COLO829 (cell line): ENCODE measurements at regions not wholly inside any gene's neighbourhood (a gene's known extent, or its start where the extent isn't known, plus 50 kb on each side); places are given as distances from the start of the nearest gene placed in this dataset.

Source experiments
- DNase-seq: peaks from one replicate; pipeline ENCODE4 v3.0.0; 2012; ENCODE audit warnings: low spot score

DNA sequence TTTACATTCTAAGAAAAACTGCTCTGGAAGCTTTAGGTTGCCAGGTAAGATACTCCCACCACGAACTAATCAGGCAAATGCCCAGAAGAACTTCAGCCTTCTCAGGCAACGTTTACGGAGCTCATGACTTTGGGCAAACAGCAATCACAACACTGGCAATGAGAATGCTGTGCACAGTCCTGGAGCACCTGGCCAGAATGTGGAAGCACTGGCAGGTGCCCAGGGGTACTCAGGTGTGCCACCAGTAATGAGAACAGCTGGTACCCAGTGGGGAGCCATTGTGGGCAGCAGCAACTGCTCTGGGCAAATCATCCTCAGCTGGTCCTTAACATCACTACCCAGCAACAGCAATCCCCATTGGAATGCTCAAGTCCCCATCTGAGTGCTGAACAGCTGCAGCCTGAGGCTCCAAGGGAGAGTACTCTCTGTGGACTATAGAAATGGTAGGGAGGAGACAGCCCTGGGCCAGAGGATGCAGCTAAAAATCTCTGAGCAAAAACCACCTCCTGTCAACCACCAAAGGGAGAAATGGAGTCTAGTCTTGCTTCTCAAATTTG is 210.0 kb downstream of the FOXO1 start:
- DNase-seq, result no peak

DNA sequence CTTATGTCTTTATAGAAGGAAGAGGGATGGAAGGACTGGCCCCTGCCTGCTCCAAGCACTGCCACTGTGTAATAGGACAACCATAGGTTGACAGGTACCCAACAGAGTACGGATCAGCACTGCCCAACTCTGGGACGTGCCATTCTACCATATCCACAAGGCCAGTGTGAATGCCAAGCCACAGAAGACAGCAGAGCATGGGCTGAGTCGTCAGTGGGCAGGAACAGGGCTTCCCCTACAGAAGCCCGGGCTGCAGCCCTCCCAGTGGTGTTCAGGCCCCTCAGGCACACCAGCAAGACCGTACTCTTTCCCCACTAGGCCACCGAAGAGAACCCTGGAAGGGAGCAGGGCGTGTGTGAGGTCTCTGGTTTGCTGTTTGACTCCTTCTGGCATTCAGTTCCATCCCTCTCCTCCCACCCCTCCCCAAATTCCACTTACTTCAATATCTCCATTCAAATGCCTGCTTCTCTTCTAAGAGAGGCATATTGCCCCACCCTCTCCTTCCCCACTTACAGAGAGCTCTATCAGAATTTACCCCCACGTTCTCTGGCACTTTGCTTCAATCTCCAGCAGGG is 209.4 kb downstream of the FOXO1 start:
- no peak for DNase-seq

DNA sequence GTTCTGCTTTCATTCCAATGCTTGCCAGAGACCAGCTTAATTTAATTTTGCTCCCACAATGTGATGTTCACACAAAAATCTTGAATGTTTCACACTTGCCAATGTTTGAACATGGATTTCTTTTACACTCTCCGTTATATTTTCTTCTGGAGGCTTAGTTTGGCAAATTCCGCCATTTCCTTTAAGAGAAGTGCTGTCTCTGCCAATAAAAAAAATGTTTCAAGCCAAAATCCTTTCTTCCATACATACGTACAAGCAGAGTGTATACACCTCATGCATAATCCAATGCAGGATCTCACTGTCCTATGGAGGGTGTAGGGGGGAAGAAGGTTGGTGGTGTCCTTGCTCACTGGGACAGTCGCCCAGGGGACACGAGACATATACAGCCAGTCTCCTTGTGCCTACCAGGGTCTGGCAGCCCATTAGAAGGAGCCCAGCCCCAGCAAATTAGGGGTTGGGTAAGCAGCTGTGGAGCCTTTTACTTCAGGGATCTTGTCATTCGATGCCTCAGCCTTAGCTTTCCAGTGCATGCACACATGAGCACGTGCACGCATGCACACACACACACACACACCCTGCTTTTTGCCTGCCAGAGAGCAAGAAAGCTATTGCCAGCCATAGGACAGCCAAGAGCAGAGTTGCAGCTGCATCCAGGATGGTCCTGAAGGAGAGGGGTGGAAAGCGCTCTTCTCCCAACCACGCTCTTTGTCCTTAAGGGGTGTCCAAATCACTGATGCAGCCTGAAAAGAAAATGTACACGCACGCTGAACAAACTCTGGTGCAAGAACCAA is 208.3 kb downstream of the FOXO1 start:
- no peak for DNase-seq

DNA sequence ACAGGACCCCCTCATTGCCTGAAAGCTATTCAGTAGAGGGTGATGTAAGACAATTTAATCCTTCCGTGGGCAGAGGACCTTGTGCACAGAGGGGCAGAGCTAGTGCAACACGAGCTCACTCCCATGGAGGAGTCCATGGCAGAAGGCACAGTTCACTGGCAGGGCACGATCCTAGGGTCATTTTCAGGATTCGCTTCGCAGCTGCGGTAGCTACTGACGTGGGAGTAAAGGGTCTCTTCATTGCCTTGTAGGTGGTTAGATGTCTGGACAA is 207.8 kb downstream of the FOXO1 start:
- DNase-seq, result no peak

DNA sequence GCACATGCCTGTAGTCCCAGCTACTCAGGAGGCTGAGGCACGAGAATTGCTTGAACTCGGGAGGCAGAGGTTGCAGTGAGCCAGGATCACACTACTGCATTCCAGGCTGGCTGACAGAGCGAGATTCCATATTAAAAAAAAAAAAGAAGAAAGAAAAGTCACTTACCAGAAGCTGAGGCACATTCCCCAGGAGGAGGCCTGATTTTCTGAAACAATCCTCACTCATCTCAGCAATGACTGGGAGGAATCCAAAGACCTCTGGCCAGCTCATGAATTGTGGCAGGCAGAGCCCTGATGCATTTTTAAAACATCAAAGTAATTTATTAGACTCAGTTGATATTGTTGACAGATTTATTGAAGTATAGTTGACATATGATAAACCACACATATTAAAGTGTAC is 206.3 kb downstream of the FOXO1 start:
- no peak for DNase-seq

DNA sequence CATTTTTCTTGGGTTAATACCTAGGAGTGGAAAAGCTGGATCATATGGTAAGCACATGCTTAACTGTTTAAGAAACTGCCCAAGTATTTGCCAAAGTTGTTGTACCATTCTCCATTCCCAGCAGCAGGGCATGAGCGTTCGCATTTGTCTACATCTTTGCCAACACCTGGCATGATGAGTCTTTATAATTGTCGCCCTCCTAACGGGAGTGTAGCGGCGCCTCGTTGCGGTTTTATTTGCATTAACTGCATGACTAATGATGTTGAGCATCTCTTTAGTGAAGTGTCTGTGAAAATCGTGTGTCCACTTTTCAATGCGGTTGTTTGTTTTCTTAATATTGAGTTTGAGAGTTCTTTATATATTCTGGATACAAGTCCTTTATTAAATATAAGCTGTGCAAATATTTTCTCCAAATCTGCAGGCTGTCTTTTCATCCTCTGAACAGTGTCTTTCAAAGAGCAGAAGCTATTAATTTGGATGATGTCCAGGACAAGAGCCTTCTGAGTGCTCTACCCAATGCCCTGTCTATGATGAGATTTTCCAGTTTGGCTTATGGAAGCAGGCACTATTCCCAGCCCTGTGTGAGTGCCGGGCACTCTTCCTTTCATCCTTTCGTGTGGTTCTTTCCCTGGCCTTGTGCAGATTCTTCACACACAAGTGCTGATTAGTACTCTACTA is 202.0 kb downstream of the FOXO1 start:
- DNase-seq, result no peak

DNA sequence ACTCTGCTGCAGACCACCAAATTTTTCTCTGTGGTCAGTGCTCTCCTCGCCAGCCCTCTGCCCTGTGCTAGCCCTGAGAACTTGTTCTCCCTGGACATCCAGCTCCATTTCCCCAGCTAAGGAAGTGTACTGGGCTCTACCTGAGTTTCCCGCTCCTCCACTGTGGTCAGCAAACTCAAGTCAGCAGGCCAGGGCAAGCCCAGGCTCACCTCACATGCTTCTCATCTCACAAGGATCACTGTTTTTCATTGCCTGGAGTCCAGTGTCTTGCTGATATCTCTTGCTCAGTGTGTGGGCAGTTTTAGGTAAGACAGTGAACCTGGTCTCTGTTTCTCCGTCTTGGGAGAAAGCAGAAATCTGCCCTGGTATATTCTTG is 201.4 kb downstream of the FOXO1 start:
- DNase-seq, result no peak

DNA sequence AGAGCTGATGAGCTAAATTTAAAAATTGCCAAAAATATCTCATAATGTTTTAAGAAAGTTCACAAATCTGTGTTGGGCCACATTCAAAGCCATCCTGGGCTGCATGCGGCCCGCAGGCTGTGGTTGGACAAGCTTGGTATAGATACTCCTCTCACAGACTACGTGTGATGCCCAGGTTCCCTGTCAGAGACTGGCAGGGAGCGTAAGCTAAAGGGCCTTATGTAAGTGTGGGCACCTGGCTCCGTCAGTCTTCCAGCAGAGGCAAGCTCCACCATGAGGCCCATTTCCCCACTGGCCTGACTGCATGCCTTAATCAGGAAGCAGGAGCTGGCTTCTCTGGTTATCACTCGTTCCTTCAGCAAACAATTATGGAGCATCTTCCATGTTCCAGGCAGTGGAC is 200.2 kb downstream of the FOXO1 start:
- DNase-seq, result no peak

DNA sequence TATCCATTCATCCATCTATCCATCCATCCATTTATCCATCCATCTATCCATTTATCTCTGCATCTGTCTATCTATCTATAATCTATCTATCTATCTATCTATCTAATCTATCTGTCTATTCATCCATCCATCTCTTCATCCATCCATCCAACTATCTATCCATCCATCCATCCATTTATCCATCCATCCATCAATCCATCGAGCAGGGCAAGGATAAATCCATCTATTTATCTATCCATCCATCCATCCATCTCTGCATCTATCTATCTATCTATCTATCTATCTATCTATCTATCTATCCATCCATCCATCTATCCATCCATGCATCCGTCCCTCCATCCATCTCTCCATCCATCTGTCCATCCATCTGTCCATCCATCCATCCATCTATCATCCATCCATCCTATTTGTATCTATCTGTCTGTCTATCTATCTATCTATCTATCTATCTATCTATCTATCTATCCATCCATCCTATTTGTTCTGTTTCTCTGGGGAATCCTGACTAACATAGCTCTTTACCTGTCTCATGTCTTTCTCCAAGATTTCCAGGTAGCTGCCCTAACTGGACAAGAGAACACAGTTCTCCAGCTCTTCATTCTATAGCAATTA is 198.1 kb downstream of the FOXO1 start:
- DNase-seq, result no peak

DNA sequence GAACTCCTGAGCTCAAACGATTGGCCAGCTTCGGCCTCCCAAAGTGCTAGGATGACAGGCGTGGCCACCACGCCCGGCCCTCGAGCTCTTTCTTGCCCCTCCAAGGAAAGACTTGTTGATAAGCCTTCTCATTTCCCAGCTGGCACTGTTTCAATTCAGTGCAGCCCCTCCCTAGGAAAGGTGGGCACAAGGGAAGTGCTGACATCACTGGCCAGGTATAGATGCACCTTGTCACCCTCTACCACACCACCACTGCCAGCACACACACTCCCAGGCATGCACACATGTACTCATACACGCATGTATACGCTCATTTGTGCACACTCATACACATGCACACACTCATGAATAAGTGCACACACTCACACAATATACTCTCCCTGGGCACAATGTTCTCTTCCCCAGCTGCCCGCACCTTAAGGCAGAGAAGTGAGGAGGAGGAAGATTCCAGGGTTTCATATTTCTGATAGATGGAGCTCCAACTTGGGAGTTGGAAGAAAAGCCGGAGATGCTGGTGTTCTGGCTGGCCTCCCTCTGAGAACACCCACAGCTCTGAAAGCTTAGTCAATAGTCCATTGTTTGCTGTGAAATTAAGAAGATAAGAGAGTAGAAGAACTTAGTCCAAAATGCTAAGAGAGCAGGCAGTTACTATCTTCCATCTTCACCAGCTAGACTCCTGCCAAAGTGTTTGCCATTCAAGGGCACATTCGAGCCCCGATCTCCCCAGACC is 196.7 kb downstream of the FOXO1 start:
- peak; percentile 85 for DNase-seq

DNA sequence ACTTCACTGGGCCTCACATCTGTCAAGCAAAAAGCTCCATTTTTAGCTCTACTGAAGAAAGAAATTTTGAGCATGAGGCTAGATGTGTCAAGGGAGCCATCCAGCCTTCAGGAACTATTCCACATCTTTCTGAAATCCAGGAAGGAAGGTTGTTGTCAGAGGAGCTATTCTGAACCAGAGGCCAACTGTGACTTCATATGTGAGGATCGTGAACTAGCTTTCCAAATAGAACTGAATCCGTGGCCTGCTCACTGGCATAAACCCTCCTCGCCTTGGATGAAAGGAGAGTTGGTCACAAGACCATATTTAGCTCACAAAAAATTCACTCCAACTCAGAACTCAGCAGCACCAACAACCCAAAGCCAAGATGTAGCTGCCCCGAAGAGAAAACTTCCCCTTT is 195.8 kb downstream of the FOXO1 start:
- DNase-seq, result no peak

DNA sequence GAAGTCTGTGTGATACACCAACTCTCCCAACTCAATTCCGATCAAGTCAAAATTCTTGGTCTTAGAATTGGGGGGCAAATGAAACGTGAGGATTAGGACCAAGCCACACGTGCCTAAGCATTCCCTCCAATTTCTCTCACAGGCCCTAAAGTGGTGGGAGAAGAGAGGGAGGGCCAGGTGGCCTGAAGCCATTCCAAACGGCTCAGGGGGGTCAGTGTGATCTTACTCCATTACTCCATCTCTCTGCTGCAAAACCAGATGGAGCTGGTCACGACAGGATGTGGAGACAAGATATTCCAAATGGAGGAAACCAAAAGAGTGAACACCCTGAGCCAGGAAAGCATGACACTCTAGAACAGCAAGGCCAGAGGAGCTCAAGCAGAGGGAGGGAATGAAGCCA is 195.4 kb downstream of the FOXO1 start:
- no peak for DNase-seq

DNA sequence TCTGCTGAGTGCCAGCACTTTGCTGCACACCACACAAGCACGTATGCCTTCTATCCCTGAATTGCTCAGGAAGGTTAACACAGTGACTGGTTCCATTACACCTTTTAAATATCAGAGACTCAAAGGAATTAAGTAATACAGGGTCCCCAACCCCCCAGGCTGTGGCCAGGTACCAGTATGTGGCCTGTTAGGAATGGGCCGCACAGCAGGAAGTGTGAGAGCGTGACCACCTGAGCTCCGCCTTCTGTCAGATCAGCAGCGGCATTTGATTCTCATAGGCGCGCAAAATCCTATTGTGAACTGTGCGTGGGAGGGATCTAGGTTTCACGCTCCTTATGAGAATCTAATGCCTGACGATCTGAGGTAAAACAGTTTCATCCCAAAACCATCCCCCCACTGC is 194.5 kb downstream of the FOXO1 start:
- no peak for DNase-seq

DNA sequence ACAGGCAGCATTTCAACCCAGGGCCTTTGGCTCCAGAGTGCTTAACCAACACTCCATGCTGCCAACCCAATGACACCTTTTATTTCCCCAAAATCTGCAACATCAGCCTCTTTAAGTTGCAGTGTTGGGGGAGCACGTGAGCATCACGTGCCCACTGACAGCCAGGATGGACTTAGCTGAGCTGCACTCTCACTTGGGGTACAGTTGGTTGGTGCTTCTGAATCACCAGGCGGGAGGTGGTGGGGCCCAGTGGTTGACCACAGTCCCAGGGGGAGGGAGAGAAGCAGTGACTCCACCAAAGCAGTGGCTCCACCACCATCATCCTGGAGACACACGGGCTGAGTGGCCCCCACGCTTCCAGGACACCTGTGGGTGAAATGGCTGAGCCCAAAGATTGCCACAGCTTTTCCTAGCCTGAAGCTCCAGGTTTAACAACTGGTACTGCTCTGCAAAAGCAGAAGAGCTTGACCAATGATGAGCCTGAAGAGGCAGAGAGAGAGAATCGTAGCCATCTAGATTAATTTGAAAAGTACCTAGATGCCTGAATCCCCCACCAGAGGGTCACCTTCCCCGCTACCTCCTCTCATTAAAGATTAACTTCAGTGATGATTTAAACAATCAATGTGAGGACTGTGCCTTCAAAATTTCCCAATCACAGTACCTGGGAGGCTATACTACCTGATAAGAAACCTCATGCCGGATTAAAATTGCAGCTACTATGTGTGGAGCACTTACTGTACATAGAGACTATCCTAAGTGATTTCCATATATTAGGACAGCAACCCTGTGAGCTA is 193.8 kb downstream of the FOXO1 start:
- no peak for DNase-seq

DNA sequence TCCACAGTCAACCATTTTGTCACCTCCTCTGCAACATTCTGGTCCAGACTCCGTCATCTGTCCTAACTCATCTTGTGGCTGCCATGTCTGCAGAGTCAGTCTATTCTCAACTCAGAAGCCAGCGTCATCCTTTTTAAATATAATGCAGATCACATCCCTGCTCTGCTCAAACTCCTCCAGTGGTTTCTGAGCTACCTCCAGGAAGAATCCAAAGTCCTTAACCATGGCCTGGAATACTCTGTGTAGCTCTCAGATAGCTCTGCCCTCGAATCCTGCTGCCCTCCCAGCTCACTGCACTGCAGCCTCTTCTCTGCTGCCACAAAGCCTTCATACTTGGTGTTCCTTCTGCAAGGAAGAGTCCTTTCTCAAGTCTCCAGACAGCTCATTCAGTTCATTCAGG is 190.8 kb downstream of the FOXO1 start:
- no peak for DNase-seq

DNA sequence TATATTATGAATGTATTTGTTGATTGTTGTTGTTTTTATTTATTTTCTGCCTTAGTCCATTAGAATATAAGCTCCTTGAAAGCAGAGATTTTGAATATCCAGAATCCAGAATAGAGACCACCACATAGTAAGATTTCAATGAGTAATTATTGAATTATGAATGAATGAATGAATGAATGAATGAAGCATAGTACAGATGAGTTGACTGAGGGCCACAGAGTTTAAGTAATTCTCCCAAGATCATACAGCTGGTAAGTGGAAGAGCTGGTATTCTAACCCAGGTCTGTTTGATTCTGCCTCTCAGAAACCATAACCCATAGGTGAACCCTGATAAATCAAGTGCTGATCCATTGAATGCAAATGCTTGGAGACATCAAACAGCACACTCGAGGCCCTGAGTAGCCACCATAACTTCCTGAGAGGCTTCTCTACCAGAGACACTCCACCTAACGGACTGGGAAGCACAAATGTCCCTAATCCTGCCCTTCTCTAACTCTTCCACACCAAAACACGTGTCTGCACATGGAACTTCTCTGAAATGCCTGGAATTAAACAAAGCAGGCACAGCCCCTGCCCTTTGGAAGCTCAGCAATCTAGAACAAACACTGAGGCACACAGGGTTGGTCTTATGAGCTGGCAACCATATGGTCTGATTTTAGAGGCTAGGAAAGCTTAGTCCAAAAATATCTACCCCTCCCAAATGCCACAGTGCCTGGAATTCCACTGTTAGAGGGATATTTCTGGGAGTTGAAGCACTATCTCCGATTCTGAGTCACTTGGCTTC is 190.1 kb downstream of the FOXO1 start:
- no peak for DNase-seq

DNA sequence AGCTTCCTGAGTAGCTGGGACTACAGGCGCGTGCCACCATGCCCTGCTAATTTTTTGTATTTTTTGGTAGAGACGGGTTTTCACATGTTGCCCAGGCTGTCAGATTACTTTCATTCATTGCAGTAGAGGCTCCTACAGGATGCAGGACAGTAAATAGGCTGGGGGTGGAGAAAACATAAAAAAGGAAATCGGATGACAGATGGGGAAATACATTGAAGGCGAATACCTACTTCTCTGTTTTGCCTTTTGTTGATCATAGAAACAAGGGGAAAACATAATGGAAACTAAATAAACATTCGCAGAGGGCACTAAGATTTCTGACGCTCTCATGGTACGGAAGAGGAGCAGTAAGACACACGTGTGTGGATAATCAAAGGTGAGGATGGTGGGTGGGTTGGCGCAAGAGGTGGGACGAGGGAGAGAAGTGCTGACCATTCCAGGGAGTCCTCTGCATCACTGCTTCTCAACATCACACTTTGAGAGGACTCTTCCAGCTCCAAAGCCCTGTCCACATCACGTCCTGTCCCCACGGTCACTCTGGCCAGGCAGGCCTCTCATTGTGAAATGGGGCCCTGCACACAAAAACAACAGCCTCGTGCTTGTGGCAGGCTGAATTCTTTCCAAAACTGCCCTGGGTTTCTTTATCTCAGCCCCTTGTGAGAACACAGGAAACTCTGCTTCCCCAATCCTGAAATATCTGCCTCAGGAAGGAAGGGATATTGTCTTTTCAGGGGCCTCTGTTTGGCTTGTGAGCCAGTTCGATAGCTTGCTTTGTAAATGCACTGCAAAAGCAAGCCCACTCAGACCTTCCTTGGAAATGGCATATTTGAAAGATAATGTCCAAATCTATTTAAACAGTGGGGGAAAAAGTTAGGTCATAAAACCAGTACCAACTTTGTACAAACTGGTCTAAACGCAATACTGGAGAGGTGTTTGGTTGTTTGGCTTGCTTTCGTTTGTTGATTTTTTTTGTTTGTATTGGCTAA is 188.5 kb downstream of the FOXO1 start:
- no peak for DNase-seq

DNA sequence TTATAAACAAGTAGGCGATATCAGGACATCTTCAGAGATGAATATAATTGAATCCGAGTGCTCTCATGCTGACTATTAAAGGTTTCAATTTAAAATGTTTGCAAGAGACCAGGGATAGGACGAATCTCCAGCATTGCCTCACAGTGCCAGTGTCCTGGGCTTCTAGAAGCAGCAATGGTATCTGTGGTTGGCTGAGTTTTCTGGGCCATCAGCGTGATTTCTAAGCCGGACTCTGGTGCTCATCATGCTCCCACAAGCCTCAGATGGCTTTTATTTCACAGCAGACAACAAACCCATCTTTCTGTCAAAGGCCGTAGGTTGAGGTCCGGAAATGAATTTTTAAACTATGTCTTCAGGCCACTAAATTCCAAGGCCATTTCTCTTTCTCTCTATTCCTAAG is 187.7 kb downstream of the FOXO1 start:
- DNase-seq, result no peak

DNA sequence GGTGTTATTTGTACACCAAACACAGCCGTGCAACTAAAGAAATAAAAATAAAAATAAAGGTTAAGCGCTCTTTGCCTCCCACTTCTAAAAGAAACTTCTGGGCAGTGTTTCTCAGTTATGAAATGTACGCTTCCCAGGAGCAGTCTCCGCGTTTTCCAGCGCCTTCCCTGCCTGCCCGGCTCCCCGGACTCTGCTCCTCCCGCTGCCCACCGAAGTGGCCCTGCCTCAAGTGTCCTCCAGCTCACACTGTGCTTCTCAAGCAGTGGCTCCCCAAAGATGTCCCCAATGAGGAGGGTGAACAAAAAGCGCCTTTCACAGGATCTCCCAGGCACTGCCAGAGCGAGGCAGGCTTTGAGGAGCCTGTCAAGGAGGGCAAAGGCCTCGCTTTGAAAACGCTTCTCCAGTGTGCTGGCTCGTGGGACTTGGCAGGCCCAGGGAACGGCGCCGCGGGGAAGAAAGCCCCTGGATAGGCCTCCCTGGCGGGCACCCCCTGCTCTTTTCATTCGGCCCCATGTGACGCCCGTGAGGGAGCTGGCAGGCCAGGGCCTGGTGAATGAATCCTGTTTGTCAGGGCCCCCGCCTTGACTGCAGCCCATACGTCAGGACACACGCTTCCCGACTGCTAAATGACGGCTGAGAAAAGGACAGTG is 187.1 kb downstream of the FOXO1 start:
- DNase-seq, result no peak
